ENCODE measurements at regions not wholly inside any gene's neighbourhood (a gene's known extent, or its start where the extent isn't known, plus 50 kb on each side); places are given as distances from the start of the nearest gene placed in this dataset.
"Not testable (repeated sequence)": the region's sequence is repeated elsewhere in the genome, so short reads cannot be mapped to it uniquely, and the experiment has no call there.

DNA sequence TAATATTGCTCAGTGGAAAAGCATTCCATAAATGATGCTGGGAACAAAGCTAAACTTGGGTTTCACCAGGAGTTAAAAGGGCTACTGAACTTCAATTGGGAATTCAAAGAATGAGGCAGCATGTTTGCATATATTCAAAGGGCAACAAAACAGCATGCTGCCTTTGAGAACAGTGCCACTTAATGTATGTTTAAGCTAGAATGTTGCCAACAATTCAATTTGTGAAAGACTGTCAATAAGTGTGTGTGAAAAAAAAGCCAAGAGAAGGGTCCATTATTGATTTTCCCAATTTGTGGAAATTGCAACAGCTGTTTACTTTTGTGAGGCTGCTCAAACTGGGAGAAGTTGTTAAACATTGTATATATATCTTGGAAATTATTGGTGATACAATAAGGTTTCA is 701.9 kb upstream of the ACTRT1 start:
- DNase-seq = no peak

DNA sequence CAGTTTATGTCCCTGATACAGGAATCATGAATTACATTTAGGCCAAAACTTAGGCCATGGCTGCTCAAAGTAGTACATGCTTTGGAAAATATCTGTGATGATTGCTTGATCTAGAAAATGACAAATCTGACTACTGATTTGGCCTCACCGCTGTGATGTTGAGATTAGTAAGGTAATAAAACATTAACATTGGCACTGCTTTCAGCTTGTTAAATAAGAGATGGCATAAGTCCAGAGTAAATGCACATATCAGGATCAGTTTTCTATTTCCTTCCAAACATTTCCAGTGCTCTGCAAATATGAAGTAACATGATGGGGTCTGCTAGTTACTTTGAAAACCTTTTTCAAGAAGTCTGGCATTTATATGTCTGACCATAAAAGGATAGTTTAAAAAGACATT is 687.3 kb upstream of the ACTRT1 start:
- no peak for DNase-seq

DNA sequence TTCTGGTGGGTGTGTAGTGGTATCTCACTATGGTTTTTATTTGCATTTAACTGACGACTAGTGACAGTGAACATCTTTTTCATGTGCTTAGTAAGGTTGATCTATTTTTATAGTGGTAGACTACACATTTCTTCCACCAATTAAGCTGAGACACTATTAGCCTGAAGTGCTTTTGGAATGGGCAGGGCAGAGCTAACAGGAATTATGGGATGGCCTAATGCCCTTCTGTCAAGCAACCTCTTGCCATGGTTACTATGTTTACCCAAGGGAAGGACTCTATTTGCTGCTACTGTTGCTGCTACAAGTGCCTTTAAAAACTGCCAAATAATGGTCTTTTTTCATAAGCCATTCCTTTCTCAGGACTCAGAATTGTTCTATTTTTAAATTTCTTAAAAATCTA is 676.7 kb upstream of the ACTRT1 start:
- DNase-seq = no peak

GRCh38 chrX:128717635-128718578 is 665.7 kb upstream of the ACTRT1 start:
- DNase-seq = no peak

DNA sequence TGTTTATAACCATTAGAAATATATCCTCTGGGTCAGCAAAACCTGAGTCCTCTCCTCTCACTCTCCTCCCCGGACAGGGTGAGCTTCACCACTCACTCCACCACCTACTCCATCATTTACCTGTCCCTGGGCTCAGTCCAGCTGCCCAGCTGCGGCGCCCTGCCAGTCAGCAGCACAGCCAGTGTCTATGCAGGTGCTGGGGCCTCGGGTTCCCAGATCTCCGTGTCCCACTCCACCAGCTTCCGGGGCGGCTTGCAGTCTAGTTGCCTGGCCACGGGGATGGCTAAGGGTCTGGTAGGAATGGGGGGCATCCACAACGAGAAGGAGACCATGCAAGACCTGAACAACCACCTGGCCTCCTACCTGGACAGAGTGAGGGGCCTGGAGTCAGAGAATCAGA is 662.2 kb upstream of the ACTRT1 start:
- no peak for DNase-seq

DNA sequence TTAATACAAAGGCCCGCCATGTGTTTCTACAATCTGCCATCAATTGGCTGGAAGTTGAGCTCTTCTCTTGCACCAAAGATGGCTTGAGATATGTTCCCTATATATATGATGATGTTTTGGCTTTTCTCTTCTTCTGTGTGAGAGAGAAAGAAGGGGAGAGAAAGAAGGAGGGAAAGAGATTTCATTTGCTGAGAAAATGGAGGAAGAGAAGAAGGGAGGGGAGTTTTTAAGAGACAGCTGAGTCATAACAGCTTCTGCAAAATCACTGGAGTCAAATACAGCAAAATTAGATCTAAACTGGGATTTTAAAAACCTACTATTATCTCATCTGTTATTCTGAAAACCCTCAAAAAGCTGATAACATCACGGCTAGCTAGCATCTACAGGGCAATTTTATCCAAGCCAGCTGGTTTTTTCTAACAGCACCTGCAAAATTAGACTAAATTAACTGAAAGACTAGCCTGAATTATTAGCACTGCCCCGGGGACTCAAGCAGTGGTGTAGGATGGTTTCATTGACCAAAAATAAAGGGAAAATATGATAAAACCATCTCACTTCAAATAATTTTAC is 647.6 kb upstream of the ACTRT1 start:
- no peak for DNase-seq

DNA sequence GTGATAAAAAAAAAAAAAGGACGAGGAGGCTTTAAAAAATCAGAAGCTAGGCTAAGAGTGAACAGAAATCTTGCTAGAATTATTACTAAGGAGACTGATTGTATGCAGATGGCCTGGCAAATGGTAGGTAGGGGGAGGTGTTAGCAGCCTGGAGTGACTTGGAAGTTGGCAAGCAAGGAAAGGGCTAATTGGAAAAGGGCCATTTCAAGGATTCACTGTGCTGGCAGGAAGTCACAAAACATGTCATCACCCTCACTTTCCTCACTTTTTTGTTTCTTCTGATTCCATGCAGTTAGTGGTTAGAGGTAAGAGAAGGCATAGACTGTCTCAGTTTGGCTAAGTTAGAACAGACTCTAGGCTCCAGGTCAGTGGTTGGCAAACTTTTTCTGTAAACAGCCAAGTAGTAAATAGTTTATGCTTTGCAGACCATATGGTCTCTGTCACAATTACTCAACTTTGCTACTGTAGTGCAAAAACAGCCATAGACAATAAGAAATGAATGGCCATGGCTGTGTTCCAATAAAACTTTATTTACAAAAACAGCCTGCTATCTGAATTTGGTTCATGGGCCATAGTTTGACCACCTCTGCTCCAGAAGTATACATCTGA is 646.5 kb upstream of the ACTRT1 start:
- DNase-seq = no peak

GRCh38 chrX:128691872-128692271 is 639.7 kb upstream of the ACTRT1 start:
- no peak for DNase-seq

DNA sequence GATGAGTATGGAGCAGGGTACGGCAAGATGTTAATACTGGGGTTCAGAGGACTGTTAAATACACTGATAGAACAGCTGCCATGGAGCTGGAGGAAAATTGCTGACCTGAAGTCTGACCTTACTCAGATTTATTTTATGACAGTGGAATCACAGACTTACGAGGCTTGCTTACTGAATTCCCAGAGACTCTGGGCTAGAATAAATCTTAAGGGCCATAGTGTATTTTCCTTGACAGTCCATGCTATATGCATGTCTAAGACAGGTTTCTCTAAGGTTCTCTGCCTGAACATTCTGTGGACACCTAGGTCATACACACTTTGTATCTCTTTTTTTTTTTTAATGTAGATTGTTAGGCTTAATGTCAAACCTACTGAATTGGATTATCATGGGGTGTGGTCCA is 633.2 kb upstream of the ACTRT1 start:
- DNase-seq = no peak

- DNase-seq = no peak
Observed at GRCh38 chrX:128676651-128677050, 624.4 kb upstream of the ACTRT1 start.

DNA sequence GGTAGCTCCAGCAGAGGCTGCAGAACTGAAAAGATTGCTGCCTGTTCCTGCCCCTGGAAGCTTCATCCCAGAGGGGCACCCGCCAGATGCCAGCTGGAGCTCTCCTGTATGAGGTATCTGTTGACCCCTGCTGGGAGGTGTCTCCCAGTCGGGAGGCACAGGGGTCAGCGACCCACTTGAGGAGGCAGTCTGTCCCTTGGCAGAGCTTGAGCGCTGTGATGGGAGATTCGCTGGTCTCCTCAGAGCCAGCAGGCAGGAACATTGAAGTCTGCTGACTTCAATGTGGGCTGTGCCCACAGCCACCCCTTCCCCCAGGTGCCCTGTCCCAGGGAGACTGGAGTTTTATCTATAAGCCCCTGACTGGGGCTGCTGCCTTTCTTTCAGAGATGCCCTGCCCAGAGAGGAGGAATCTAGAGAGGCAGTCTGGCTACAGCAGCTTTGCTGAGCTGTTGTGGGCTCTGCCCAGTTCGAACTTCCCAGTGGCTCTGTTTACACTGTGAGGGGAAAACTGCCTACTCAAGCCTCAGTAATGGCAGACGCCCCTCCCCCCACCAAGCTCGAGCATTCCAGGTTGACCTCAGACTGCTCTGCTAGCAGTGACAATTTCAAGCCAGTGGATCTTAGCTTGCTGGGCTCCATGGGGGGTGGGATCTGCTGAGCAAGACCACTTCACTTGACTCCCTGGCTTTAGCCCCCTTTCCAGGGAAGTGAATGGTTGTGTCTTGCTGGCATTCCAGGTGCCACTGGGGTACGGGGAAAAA is 622.3 kb upstream of the ACTRT1 start:
- not testable (repeated sequence) for DNase-seq

GRCh38 chrX:128664211-128664610 is 612.0 kb upstream of the ACTRT1 start:
- no peak for DNase-seq

- no peak for DNase-seq
Observed at GRCh38 chrX:128653524-128654060, 601.4 kb upstream of the ACTRT1 start.

DNA sequence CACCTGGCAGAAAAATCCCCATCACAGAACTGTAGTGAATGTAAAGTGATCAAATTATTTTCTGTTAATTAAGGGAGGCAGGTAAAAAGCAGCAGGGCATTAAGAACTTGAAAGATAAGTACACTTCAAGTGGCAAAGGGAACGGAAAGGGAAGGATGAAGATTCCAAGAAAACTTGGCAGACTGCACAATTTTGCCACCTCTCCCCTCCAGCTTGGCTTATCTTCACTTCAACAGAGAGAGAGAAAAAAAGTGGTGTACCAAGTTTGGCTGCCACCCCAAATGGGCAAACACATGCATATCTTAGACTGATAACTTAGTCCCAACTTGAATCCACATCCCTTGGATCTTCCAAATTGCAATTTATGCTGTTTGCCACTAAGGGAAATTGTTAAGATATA is 598.1 kb upstream of the ACTRT1 start:
- DNase-seq = no peak

GRCh38 chrX:128634754-128635153 is 582.6 kb upstream of the ACTRT1 start:
- no peak for DNase-seq

DNA sequence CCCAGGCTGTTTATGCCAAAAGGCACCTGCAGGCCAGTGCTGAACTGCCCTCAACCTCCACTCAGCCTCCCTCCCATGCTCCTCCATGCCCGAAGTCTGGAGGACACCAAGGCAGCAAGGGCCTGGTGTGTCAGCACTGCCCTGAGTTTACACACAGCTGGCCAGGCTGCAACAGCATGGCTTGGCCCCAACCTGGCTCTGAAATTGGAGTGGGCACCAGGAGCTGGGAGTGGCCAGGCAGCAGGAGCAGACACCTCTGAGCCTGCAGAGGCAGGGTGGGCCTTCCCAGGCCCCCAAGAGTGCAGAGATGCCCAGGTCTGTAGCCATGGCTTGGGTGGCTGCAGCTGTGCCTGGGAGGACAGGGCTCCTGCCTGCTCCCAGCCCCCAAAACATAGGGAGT is 571.2 kb upstream of the ACTRT1 start:
- no peak for DNase-seq

GRCh38 chrX:128622296-128622695 is 570.1 kb upstream of the ACTRT1 start:
- DNase-seq = no peak

- no peak for DNase-seq
Observed at GRCh38 chrX:128619490-128619889, 567.3 kb upstream of the ACTRT1 start.

- DNase-seq = no peak
Observed at GRCh38 chrX:128616933-128617332, 564.7 kb upstream of the ACTRT1 start.

DNA sequence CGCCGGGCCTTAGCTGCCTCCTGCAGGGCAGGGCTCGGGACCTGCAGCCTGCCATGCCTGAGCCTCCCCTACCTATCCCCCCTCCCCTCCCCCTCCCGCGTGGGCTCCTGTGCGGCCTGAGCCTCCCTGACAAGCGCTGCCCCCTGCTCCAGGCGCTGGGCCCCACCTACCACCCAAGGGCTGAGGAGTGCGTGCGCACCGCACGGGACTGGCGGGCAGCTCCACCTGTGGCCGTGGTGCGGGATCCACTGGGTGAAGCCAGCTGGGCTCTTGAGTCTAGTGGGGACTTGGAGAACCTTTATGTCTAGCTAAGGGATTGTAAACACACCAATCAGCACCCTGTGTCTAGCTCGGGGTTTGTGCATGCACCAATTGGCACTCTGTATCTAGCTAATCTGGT is 554.6 kb upstream of the ACTRT1 start:
- DNase-seq = not testable (repeated sequence)

DNA sequence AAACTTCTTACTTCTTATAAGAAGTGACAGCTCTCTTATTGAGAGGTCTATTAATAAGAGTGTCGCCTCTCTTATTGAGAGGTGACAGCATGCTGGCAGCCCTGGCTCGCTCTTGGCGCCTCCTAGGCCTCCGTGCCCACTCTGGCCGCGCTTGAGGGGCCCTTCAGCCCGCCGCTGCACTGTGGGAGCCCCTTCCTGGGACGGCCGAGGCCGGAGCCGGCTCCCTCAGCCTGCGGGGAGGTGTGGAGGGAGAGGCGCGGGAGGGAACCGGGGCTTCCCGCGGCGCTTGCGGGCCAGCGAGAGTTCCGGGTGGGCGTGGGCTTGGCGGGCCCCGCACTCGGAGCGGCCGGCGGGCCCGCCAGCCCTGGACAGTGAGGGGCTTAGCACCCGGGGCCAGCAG is 554.2 kb upstream of the ACTRT1 start:
- DNase-seq = not testable (repeated sequence)

- no peak for DNase-seq
Observed at GRCh38 chrX:128601706-128602105, 549.5 kb upstream of the ACTRT1 start.

- DNase-seq = no peak
Observed at GRCh38 chrX:128599632-128600031, 547.4 kb upstream of the ACTRT1 start.
